GM12864 (cell line): ENCODE measurements at regions not wholly inside any gene's neighbourhood (a gene's known extent, or its start where the extent isn't known, plus 50 kb on each side); places are given as distances from the start of the nearest gene placed in this dataset.
"Not testable (repeated sequence)": the region's sequence is repeated elsewhere in the genome, so short reads cannot be mapped to it uniquely, and the experiment has no call there.

Source experiments
- DNase-seq: peaks from one replicate; pipeline ENCODE4 v3.0.0-alpha.2; 2011; ENCODE audit warnings: low read depth
- H3K4me3 ChIP-seq: 2 replicates; pipeline ENCODE4 v1.5.1; 2011; ENCODE audit warnings: mild to moderate bottlenecking, low read depth, low read length, control low read depth
- CTCF ChIP-seq: IDR thresholded peaks from 2 replicates; pipeline ENCODE4 v1.5.1; 2011; ENCODE audit warnings: low read depth, mild to moderate bottlenecking, moderate library complexity, low read length, control low read depth, inconsistent platforms; ENCODE audit errors: missing control alignments

- H3K4me3 ChIP-seq: no peak overlapping the region
- DNase-seq: no peak
- no peak for TF ChIP-seq CTCF
Observed at GRCh38 chr10:62990126-62990525, 143.0 kb upstream of the NRBF2 start.

- no peak for TF ChIP-seq CTCF
- no peak overlapping the region for H3K4me3 ChIP-seq
- no peak for DNase-seq
Observed at GRCh38 chr10:62985807-62986600, 147.1 kb upstream of the NRBF2 start.

- DNase-seq: no peak
- no peak for TF ChIP-seq CTCF
- no peak overlapping the region for H3K4me3 ChIP-seq
Observed at GRCh38 chr10:62981096-62981495, 152.0 kb upstream of the NRBF2 start.

GRCh38 chr10:62980687-62981086, 152.4 kb upstream of the NRBF2 start:
- DNase-seq: no peak
- no peak overlapping the region for H3K4me3 ChIP-seq
- TF ChIP-seq CTCF: no peak

GRCh38 chr10:62979921-62980320, 153.2 kb upstream of the NRBF2 start:
- TF ChIP-seq CTCF: no peak
- no peak overlapping the region for H3K4me3 ChIP-seq
- DNase-seq: no peak

- no peak for DNase-seq
Observed at GRCh38 chr10:62978482-62978881, 154.6 kb upstream of the NRBF2 start.

GRCh38 chr10:62974795-62975194, 158.3 kb upstream of the NRBF2 start:
- not testable (repeated sequence) for H3K4me3 ChIP-seq, DNase-seq

More at GRCh38 chr10:62978482-62978881, 154.6 kb upstream of the NRBF2 start:
- TF ChIP-seq CTCF: no peak
- no peak overlapping the region for H3K4me3 ChIP-seq
